ENCODE measurements at regions not wholly inside any gene's neighbourhood (a gene's known extent, or its start where the extent isn't known, plus 50 kb on each side); places are given as distances from the start of the nearest gene placed in this dataset.
"Not testable (repeated sequence)": the region's sequence is repeated elsewhere in the genome, so short reads cannot be mapped to it uniquely, and the experiment has no call there.

DNA sequence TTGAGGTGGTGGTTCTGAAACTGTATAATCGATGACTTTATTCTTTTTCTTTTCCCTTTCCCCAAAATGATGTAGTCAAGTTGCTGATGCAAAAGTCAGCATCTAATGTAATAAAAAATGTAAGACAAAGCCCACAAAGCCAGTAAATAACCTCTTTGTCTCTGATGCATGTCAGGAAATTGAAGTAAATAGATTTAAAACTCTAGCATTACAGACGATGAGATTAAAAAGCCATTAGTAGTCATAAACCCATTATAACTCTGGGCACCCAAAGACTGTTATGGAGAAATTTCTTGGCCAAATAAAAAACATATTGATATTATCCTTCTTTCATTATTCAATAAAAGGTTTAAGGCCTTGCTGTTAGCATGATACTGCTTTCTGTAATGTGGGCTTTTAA is 548.7 kb downstream of the TUSC1 start:
- TF ChIP-seq, protein P1, sequence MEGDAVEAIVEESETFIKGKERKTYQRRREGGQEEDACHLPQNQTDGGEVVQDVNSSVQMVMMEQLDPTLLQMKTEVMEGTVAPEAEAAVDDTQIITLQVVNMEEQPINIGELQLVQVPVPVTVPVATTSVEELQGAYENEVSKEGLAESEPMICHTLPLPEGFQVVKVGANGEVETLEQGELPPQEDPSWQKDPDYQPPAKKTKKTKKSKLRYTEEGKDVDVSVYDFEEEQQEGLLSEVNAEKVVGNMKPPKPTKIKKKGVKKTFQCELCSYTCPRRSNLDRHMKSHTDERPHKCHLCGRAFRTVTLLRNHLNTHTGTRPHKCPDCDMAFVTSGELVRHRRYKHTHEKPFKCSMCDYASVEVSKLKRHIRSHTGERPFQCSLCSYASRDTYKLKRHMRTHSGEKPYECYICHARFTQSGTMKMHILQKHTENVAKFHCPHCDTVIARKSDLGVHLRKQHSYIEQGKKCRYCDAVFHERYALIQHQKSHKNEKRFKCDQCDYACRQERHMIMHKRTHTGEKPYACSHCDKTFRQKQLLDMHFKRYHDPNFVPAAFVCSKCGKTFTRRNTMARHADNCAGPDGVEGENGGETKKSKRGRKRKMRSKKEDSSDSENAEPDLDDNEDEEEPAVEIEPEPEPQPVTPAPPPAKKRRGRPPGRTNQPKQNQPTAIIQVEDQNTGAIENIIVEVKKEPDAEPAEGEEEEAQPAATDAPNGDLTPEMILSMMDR (conservative IDR thresholded peaks at IDR 0.05), result no peak
- Mint-ChIP-seq H3K36me3 (ENCODE audit: low read depth) (no peaks in the 10 kb centered on the region), H3K4me3 (no peak overlapping the region), H3K9me3 (no peaks in the 10 kb centered on the region), H3K27me3 (ENCODE audit: low read depth) (no peaks in the 10 kb centered on the region), H3K4me1 (no peaks in the 10 kb centered on the region), H3K27ac (ENCODE audit: unreplicated experiment) (no peak overlapping the region)
- no peak for DNase-seq (ENCODE audit: low read depth, low spot score)

DNA sequence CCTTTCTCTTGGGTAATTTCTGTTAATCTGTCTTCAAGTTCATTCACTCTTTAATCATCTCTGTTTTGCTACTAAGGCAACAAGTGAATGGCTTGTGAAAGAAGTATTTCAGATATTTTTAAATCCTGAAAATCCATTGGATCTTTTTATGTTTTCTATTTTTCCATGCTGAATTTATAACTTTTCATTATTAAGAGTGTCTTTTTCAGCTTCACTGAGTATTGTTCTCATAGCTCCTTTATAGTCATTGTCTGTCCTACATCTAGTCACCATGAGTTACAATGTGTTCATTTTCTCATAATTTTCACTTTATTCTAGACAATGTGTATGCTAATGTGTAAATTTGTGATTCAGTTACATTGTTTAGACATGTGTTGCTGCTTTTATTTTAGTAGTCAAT is 556.4 kb downstream of the TUSC1 start:
- H3K27me3 Mint-ChIP-seq (ENCODE audit: low read depth), result no peaks in the 10 kb centered on the region
- H3K36me3 Mint-ChIP-seq (ENCODE audit: low read depth), result peaks cover 5% of the 10 kb centered on the region
- DNase-seq (ENCODE audit: low read depth, low spot score), result no peak
- peaks cover 6% of the 10 kb centered on the region for H3K9me3 Mint-ChIP-seq
- peaks cover 19% of the 10 kb centered on the region for H3K4me1 Mint-ChIP-seq
- TF ChIP-seq, protein P1 (conservative IDR thresholded peaks at IDR 0.05), result no peak
- no peak overlapping the region for H3K27ac Mint-ChIP-seq (ENCODE audit: unreplicated experiment)
- H3K4me3 Mint-ChIP-seq, result no peak overlapping the region

DNA sequence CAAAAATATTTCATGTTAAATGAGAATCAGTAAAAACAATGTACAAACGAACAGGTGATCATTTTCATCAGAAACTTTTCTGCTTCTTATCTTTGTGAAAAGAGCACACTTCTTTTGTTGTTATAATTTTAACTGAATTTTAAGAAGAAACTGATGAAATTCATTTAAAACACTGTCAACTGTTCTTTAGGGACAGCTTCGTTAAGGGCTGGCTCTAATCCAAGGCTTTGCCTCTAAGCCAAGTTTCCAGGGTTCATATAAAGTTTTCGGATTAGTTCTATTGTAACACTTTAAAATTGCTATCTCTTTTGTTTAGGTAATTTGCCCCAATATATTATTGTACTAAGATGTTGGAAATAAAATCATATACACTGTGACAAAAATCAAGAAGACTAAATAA is 559.2 kb downstream of the TUSC1 start:
- TF ChIP-seq, protein P1 (conservative IDR thresholded peaks at IDR 0.05), result no peak
- H3K36me3 Mint-ChIP-seq (ENCODE audit: low read depth), result peaks cover 5% of the 10 kb centered on the region
- DNase-seq (ENCODE audit: low read depth, low spot score), result no peak
- no peak overlapping the region for H3K27ac Mint-ChIP-seq (ENCODE audit: unreplicated experiment)
- no peaks in the 10 kb centered on the region for H3K27me3 Mint-ChIP-seq (ENCODE audit: low read depth)
- peaks cover 6% of the 10 kb centered on the region for H3K9me3 Mint-ChIP-seq
- H3K4me3 Mint-ChIP-seq, result no peak overlapping the region
- peaks cover 22% of the 10 kb centered on the region for H3K4me1 Mint-ChIP-seq

DNA sequence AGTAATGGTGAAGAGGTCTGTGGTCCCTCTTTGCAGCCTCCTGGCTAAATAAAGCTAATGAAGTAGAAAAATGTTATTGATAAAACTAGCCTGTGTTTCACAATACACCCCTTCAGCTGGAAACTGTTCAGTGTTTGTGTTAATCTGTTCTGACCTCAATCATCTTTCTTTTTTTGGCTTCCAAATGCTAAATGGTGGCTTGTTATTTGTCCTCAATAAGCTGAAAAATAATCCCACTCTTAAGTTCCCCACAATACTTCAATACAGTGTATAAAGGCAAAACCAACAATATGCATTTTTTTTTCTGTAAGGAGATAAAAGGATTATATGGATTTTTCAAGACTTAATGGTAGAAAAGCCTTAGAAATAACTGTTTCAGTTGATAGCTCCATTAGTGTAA is 560.5 kb downstream of the TUSC1 start:
- Mint-ChIP-seq H3K27ac (ENCODE audit: unreplicated experiment) (no peak overlapping the region), H3K36me3 (ENCODE audit: low read depth) (no peaks in the 10 kb centered on the region)
- TF ChIP-seq, protein P1 (conservative IDR thresholded peaks at IDR 0.05), result no peak

DNA sequence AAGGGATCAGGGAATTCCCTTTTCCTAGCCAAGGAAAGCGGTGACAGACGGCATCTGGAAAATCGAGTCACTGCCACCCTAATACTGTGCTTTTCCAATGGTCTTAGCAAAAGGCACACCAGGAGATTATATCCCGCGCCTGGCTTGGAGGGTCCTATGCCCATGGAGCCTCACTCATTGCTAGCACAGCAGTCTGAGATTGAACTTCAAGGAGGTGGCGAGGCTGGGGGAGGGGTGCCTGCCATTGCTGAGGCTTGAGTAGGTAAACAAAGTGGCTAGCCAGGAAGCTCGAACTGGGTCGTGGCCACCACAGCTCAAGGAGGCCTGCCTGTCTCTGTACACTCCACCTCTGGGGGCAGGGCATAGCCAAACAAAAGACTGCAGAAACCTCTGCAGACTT is 556.5 kb upstream of the IZUMO3 start:
- not testable (repeated sequence) for H3K27me3 Mint-ChIP-seq (ENCODE audit: low read depth); H3K4me3 Mint-ChIP-seq; H3K9me3 Mint-ChIP-seq; DNase-seq (ENCODE audit: low read depth, low spot score); H3K4me1 Mint-ChIP-seq; H3K36me3 Mint-ChIP-seq (ENCODE audit: low read depth); H3K27ac Mint-ChIP-seq (ENCODE audit: unreplicated experiment)

More for the DNA sequence above, 560.5 kb downstream of the TUSC1 start:
- peaks cover 22% of the 10 kb centered on the region for H3K4me1 Mint-ChIP-seq
- no peak overlapping the region for H3K4me3 Mint-ChIP-seq
- H3K27me3 Mint-ChIP-seq (ENCODE audit: low read depth), result no peaks in the 10 kb centered on the region
- H3K9me3 Mint-ChIP-seq, result no peaks in the 10 kb centered on the region
- DNase-seq (ENCODE audit: low read depth, low spot score), result no peak

DNA sequence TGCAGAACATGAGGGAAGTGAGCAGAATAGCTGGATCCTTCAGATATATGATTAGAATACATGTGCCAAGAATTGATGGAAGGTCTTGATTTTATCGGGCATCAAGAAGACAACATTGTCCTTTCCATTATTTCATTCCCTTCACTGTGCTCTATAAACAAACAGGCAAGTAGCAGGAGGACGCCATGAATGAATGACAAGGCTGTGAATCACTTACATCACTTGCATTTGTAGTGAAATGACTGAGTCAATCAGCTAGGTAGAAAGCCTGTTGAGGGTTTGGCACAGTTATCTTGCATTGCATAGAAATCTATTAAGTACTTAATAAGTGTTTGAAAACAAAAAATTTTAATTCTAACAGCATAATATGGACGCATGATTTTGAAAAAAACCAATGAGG is 548.8 kb upstream of the IZUMO3 start:
- DNase-seq (ENCODE audit: low read depth, low spot score), result no peak
- TF ChIP-seq, protein P1 (conservative IDR thresholded peaks at IDR 0.05), result no peak
- H3K4me3 Mint-ChIP-seq, result no peak overlapping the region
- H3K27ac Mint-ChIP-seq (ENCODE audit: unreplicated experiment), result no peak overlapping the region
- no peaks in the 10 kb centered on the region for H3K4me1 Mint-ChIP-seq
- no peaks in the 10 kb centered on the region for H3K36me3 Mint-ChIP-seq (ENCODE audit: low read depth)
- H3K9me3 Mint-ChIP-seq, result no peaks in the 10 kb centered on the region
- H3K27me3 Mint-ChIP-seq (ENCODE audit: low read depth), result no peaks in the 10 kb centered on the region
